Aorta (tissue), 5 donors: ENCODE measurements at regions not wholly inside any gene's neighbourhood (a gene's known extent, or its start where the extent isn't known, plus 50 kb on each side); places are given as distances from the start of the nearest gene placed in this dataset.
"Not testable (repeated sequence)": the region's sequence is repeated elsewhere in the genome, so short reads cannot be mapped to it uniquely, and the experiment has no call there.

Experiments
- ATAC-seq: fragments of 200-7000 bp; cut with Tn5 transposase; one replicate; pipeline ENCODE4 v1.9.1; 2022; ENCODE audit warnings: moderate library complexity; ENCODE audit not compliant: low FRiP score
- DNase-seq, 2 donors: peaks; one replicate each; pipeline ENCODE4 v3.0.0-alpha.2; 2020
- H3K27ac ChIP-seq, 2 donors: one replicate each; pipeline ENCODE4 v1.5.1; 2013; ENCODE audit warnings: low read length in 2 of 2, mild to moderate bottlenecking in 2 of 2, moderate library complexity in 2 of 2, control low read depth in 1 of 2, inconsistent platforms in 1 of 2, low read depth in 1 of 2
- H3K27me3 ChIP-seq, 2 donors: one replicate each; pipeline ENCODE4 v1.6.1; 2013; ENCODE audit warnings: control low read depth in 1 of 2, low read length in 1 of 2, mild to moderate bottlenecking in 1 of 2, moderate library complexity in 1 of 2; ENCODE audit not compliant: insufficient read depth in 2 of 2, control insufficient read depth in 1 of 2
- H3K36me3 ChIP-seq, 2 donors: one replicate each; pipeline ENCODE4 v1.6.1; 2013; ENCODE audit warnings: control low read depth in 1 of 2, low read length in 1 of 2, mild to moderate bottlenecking in 1 of 2; ENCODE audit not compliant: insufficient read depth in 2 of 2, control insufficient read depth in 1 of 2
- H3K4me1 ChIP-seq, 2 donors: one replicate each; pipeline ENCODE4 v1.6.1; 2013; ENCODE audit warnings: low read length in 2 of 2, control low read depth in 1 of 2, mild to moderate bottlenecking in 1 of 2, moderate library complexity in 1 of 2; ENCODE audit not compliant: insufficient read depth in 2 of 2, control insufficient read depth in 1 of 2
- H3K4me3 ChIP-seq, 2 donors: one replicate each; pipeline ENCODE4 v1.5.1; 2013; ENCODE audit warnings: low read length in 2 of 2, control low read depth in 1 of 2, mild to moderate bottlenecking in 1 of 2
- H3K9me3 ChIP-seq: one replicate; pipeline ENCODE4 v1.6.1; 2013; ENCODE audit warnings: mild to moderate bottlenecking, low read length; ENCODE audit not compliant: control insufficient read depth
- WGBS, 2 donors: extraction: QIAGEN DNeasy Blood & Tissue Kit; methylation state at CpG; one replicate each; pipeline ENCODE4 v1.1.7; 2013; 5-methylcytosine and 5-hydroxymethylcytosine counted together
- intact Hi-C, 2 donors: fragments of 100-400 bp; cut with DNase I; formaldehyde crosslinking; loops; one replicate each; pipeline versions ENCODE4 v1.14.2 to v1.15.0; 2022
- donor health status: healthy with polysubstance abuse.
- donor health status: Bipolar disorder and iron deficiency.
- donor health status: DM: no; HTN: no; CAD: no.
- donor health status: DM: no; HTN: no; CAD: no.
- donor health status: DM: yes; HTN: yes; CAD: no.

GRCh38 chr15:87470923-87471322 lies 785.6 kb downstream of the NTRK3 start:
- H3K27ac ChIP-seq: no peak overlapping the region
- H3K4me3 ChIP-seq: no peak overlapping the region
- H3K27me3 ChIP-seq: no peaks in the 10 kb centered on the region
- no peaks in the 10 kb centered on the region for H3K4me1 ChIP-seq
- 3 to 14% methylated on average over 2 of the region's 2 CpGs for WGBS, 2 donors
- intact Hi-C loops: no loop called here
- no peaks in the 10 kb centered on the region for H3K36me3 ChIP-seq
- no peaks in the 10 kb centered on the region for H3K9me3 ChIP-seq
- ATAC-seq: no peak
- DNase-seq: no peak

GRCh38 chr15:87463956-87464355 lies 792.6 kb downstream of the NTRK3 start:
- H3K9me3 ChIP-seq, H3K4me1 ChIP-seq, DNase-seq, H3K4me3 ChIP-seq, H3K36me3 ChIP-seq, H3K27me3 ChIP-seq, ATAC-seq, intact Hi-C loops, H3K27ac ChIP-seq: not testable (repeated sequence)
- WGBS, 2 donors: 72% methylated on average over 7 of the region's 7 CpGs

- no peak for DNase-seq
- Histone ChIP-seq H3K27ac (no peak overlapping the region), H3K4me1 (no peaks in the 10 kb centered on the region), H3K4me3 (no peak overlapping the region), H3K36me3 (no peaks in the 10 kb centered on the region), H3K9me3 (peaks cover 2% of the 10 kb centered on the region), H3K27me3 (no peaks in the 10 kb centered on the region)
- ATAC-seq: no peak
- intact Hi-C loops: no loop called here
These were observed 794.9 kb downstream of the NTRK3 start for GRCh38 chr15:87461631-87462030.

GRCh38 chr15:87454860-87455259 lies 801.7 kb downstream of the NTRK3 start:
- no peak overlapping the region for H3K27ac ChIP-seq
- intact Hi-C loops: no loop called here

GRCh38 chr15:87450314-87450713 lies 806.2 kb downstream of the NTRK3 start:
- no peak overlapping the region for H3K27ac ChIP-seq
- H3K4me3 ChIP-seq: no peak overlapping the region
- H3K27me3 ChIP-seq: no peaks in the 10 kb centered on the region
- intact Hi-C loops: no loop called here
- no peak for DNase-seq
- WGBS, 2 donors: 29 to 33% methylated on average over 1 of the region's 1 CpG
- H3K9me3 ChIP-seq: no peaks in the 10 kb centered on the region
- no peaks in the 10 kb centered on the region for H3K4me1 ChIP-seq
- no peak for ATAC-seq
- H3K36me3 ChIP-seq: no peaks in the 10 kb centered on the region

More at GRCh38 chr15:87454860-87455259, 801.7 kb downstream of the NTRK3 start:
- ATAC-seq (no peak), DNase-seq (no peak)
- no peaks in the 10 kb centered on the region for H3K4me1 ChIP-seq
- H3K9me3 ChIP-seq: no peaks in the 10 kb centered on the region
- H3K4me3 ChIP-seq: no peak overlapping the region
- no peaks in the 10 kb centered on the region for H3K36me3 ChIP-seq
- H3K27me3 ChIP-seq: no peaks in the 10 kb centered on the region
- 92 to 97% methylated on average over 1 of the region's 1 CpG for WGBS, 2 donors

GRCh38 chr15:87439090-87439489 lies 817.4 kb downstream of the NTRK3 start:
- Histone ChIP-seq H3K4me1 (no peaks in the 10 kb centered on the region), H3K4me3 (no peak overlapping the region), H3K27ac (no peak overlapping the region), H3K9me3 (no peaks in the 10 kb centered on the region), H3K27me3 (no peaks in the 10 kb centered on the region), H3K36me3 (no peaks in the 10 kb centered on the region)
- WGBS, 2 donors: 76 to 77% methylated on average over 2 of the region's 2 CpGs
- ATAC-seq: no peak
- intact Hi-C loops: no loop called here
- DNase-seq: no peak

- ATAC-seq: no peak
- Histone ChIP-seq H3K4me3 (no peak overlapping the region), H3K4me1 (no peaks in the 10 kb centered on the region), H3K27ac (no peak overlapping the region), H3K27me3 (no peaks in the 10 kb centered on the region), H3K9me3 (peaks cover 2% of the 10 kb centered on the region), H3K36me3 (no peaks in the 10 kb centered on the region)
- intact Hi-C loops: no loop called here
- DNase-seq: no peak
- 95 to 97% methylated on average over 1 of the region's 1 CpG for WGBS, 2 donors
These were observed 822.7 kb downstream of the NTRK3 start for GRCh38 chr15:87433871-87434270.

- H3K4me1 ChIP-seq: no peaks in the 10 kb centered on the region
- peaks cover 2% of the 10 kb centered on the region for H3K9me3 ChIP-seq
- intact Hi-C loops: no loop called here
- WGBS, 2 donors: 70 to 72% methylated on average over 1 of the region's 1 CpG
- DNase-seq (no peak), ATAC-seq (no peak)
- H3K4me3 ChIP-seq: no peak overlapping the region
- H3K27ac ChIP-seq: no peak overlapping the region
- H3K36me3 ChIP-seq: no peaks in the 10 kb centered on the region
- no peaks in the 10 kb centered on the region for H3K27me3 ChIP-seq
These were observed 826.8 kb downstream of the NTRK3 start for GRCh38 chr15:87429754-87430153.

GRCh38 chr15:87420017-87420416 lies 836.5 kb downstream of the NTRK3 start:
- Histone ChIP-seq H3K4me3 (no peak overlapping the region), H3K4me1 (no peaks in the 10 kb centered on the region), H3K27me3 (no peaks in the 10 kb centered on the region), H3K27ac (no peak overlapping the region), H3K36me3 (no peaks in the 10 kb centered on the region), H3K9me3 (no peaks in the 10 kb centered on the region)
- DNase-seq: no peak
- 68 to 82% methylated on average over 2 of the region's 2 CpGs for WGBS, 2 donors
- no peak for ATAC-seq
- intact Hi-C loops: no loop called here
